ENCODE measurements at regions not wholly inside any gene's neighbourhood (a gene's known extent, or its start where the extent isn't known, plus 50 kb on each side); places are given as distances from the start of the nearest gene placed in this dataset.

DNA sequence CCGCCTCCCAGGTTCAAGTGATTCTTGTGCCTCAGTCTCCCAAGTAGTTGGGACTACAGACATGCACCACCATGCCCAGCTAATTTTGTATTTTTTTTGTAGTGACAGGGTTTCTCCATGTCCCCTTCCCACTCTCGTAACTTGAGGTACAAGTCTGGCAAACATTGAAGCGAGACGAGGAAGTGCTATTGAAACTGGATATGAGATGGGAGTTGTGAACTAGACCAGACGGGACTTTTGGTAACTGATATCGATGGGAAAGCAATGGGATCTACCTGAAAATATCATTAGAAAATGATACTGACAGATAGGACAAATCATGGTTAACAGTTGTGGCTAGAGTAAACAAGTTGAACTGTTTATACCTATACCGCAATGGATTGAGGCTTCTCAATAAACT is 95.2 kb upstream of the TRABD2B start:
- ATAC-seq: no peak
- no peaks in the 10 kb centered on the region for H3K9me3 ChIP-seq (replicated peaks; ENCODE audit: control insufficient read depth, insufficient read depth, low read depth, low read length)
- no peak overlapping the region for H2AFZ ChIP-seq (ENCODE audit: low read depth, low read length)
- no peak for TF ChIP-seq JUN (IDR thresholded peaks at IDR 0.05; ENCODE audit: borderline replicate concordance, low read depth, low read length)
- no peak for TF ChIP-seq JUN (CRISPR knock-in tag; IDR thresholded peaks at IDR 0.05; ENCODE audit: borderline replicate concordance)
- no peak for TF ChIP-seq MAZ (CRISPR knock-in tag; conservative IDR thresholded peaks at IDR 0.05 in 1 of 2, IDR thresholded peaks at IDR 0.05 in 1 of 2)
- TF ChIP-seq MEF2D (tag; conservative IDR thresholded peaks at IDR 0.05; ENCODE audit: low read depth): no peak
- no peak for TF ChIP-seq TCF7 (IDR thresholded peaks at IDR 0.05; ENCODE audit: borderline replicate concordance)
- no peak for TF ChIP-seq DDX20 (tag; IDR thresholded peaks at IDR 0.05; ENCODE audit: low read depth)
- no peak for TF ChIP-seq RFX7 (CRISPR knock-in tag; IDR thresholded peaks at IDR 0.05)
- TF ChIP-seq KDM1A (IDR thresholded peaks at IDR 0.05): no peak
- TF ChIP-seq, protein P1, sequence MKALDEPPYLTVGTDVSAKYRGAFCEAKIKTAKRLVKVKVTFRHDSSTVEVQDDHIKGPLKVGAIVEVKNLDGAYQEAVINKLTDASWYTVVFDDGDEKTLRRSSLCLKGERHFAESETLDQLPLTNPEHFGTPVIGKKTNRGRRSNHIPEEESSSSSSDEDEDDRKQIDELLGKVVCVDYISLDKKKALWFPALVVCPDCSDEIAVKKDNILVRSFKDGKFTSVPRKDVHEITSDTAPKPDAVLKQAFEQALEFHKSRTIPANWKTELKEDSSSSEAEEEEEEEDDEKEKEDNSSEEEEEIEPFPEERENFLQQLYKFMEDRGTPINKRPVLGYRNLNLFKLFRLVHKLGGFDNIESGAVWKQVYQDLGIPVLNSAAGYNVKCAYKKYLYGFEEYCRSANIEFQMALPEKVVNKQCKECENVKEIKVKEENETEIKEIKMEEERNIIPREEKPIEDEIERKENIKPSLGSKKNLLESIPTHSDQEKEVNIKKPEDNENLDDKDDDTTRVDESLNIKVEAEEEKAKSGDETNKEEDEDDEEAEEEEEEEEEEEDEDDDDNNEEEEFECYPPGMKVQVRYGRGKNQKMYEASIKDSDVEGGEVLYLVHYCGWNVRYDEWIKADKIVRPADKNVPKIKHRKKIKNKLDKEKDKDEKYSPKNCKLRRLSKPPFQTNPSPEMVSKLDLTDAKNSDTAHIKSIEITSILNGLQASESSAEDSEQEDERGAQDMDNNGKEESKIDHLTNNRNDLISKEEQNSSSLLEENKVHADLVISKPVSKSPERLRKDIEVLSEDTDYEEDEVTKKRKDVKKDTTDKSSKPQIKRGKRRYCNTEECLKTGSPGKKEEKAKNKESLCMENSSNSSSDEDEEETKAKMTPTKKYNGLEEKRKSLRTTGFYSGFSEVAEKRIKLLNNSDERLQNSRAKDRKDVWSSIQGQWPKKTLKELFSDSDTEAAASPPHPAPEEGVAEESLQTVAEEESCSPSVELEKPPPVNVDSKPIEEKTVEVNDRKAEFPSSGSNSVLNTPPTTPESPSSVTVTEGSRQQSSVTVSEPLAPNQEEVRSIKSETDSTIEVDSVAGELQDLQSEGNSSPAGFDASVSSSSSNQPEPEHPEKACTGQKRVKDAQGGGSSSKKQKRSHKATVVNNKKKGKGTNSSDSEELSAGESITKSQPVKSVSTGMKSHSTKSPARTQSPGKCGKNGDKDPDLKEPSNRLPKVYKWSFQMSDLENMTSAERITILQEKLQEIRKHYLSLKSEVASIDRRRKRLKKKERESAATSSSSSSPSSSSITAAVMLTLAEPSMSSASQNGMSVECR (CRISPR knock-in tag; IDR thresholded peaks at IDR 0.05): no peak
- no peak for TF ChIP-seq BRF1 (IDR thresholded peaks at IDR 0.05; ENCODE audit: borderline replicate concordance, extremely low read depth, insufficient read length)
- FAIRE-seq: no peak
- DNase-seq (ENCODE audit: extremely low read depth in 1 of 4, low spot score in 3 of 4): no peak
- CTCF ChIA-PET (ENCODE audit: low intra/inter-chr PET ratio): interaction anchor here (1.9 kb wide), 1 partner anchor 110 kb away, joined by 11 read pairs; no protein-coding TSS in a partner anchor
- no peak overlapping the region for H3K4me2 ChIP-seq (ENCODE audit: insufficient read depth, low read length)
- intact Hi-C loops (cut with micrococcal nuclease): loop anchor here (2.0 kb wide), 1 partner anchor 144 kb away; no protein-coding TSS in a partner anchor
- in situ Hi-C loops (cut with MboI): no loop called here
- no peaks in the 10 kb centered on the region for H3K36me3 ChIP-seq (ENCODE audit: control insufficient read depth, insufficient read depth, low read length)
- POLR2A ChIA-PET: no interaction called here
- no peak overlapping the region for H3K4me3 ChIP-seq
- H4K20me1 ChIP-seq (replicated peaks; ENCODE audit: control insufficient read depth, insufficient read depth, low read length): no peaks in the 10 kb centered on the region
- no peak overlapping the region for H3K9ac ChIP-seq (ENCODE audit: insufficient read depth in 1 of 2, low read depth in 2 of 2, low read length in 2 of 2)
- H3K9me1 ChIP-seq (ENCODE audit: control insufficient read depth, insufficient read depth, low read length): no peaks in the 10 kb centered on the region
- H3K4me1 ChIP-seq (replicated peaks in 1 of 2; ENCODE audit: control insufficient read depth in 2 of 2, insufficient read depth in 2 of 2, low read length in 2 of 2): peaks cover 0 to 5% of the 10 kb centered on the region in 2 experiments; a peak in 1 of 5 replicates
- BruUV-seq (replicated peaks): no TSS peak
- 6% methylated on average over 7 of the region's 7 CpGs for WGBS (ENCODE audit: insufficient coverage, low coverage, missing lambda C conversion rate)
- H3K27me3 ChIP-seq (ENCODE audit: control insufficient read depth in 2 of 2, insufficient read depth in 2 of 2, low read length in 2 of 2): peaks cover 0 to 8% of the 10 kb centered on the region in 2 experiments; a peak in 2 of 5 replicates
- H3K27ac ChIP-seq (ENCODE audit: extremely low read depth, low read depth, low read length): no peak overlapping the region
- no peaks in the 10 kb centered on the region for H3K79me2 ChIP-seq (ENCODE audit: control insufficient read depth, insufficient read depth, low read length)

Measured in K562 (cell line).